Liver (tissue), 3 donors: ENCODE measurements at regions not wholly inside any gene's neighbourhood (a gene's known extent, or its start where the extent isn't known, plus 50 kb on each side); places are given as distances from the start of the nearest gene placed in this dataset.
"Not testable (repeated sequence)": the region's sequence is repeated elsewhere in the genome, so short reads cannot be mapped to it uniquely, and the experiment has no call there.

Experiments used
- ATF3 ChIP-seq: IDR thresholded peaks from 2 replicates; pipeline ENCODE4 v1.6.1; 2016; ENCODE audit warnings: antibody characterized with exemption
- CTCF ChIP-seq: fragments of 150-350 bp; IDR thresholded peaks from 2 replicates; pipeline ENCODE4 v1.5.1; 2017; ENCODE audit warnings: improper control_type of control experiment, low read depth, low read length; ENCODE audit not compliant: missing input control
- EGR1 ChIP-seq, 2 donors: IDR thresholded peaks; 2 replicates each; pipeline ENCODE4 v1.6.1; 2016 to 2018; ENCODE audit warnings: antibody characterized with exemption in 2 of 2, low read depth in 2 of 2
- GABPA ChIP-seq, 2 donors: IDR thresholded peaks in 1 of 2; conservative IDR thresholded peaks in 1 of 2; 2 replicates each; pipeline ENCODE4 v1.6.1; 2016; ENCODE audit warnings: antibody characterized with exemption in 2 of 2, mild to moderate bottlenecking in 1 of 2, moderate library complexity in 1 of 2
- HNF4A ChIP-seq, 2 donors: conservative IDR thresholded peaks; 2 replicates each; pipeline ENCODE4 v1.6.1; 2016; ENCODE audit warnings: antibody characterized with exemption in 2 of 2, mild to moderate bottlenecking in 2 of 2
- JUND ChIP-seq, 2 donors: IDR thresholded peaks; 2 replicates each; pipeline ENCODE4 v1.6.1; 2016; ENCODE audit warnings: antibody characterized with exemption in 2 of 2
- MAX ChIP-seq: IDR thresholded peaks from 2 replicates; pipeline ENCODE4 v1.6.1; 2016; ENCODE audit warnings: antibody characterized with exemption
- RAD21 ChIP-seq, 2 donors: IDR thresholded peaks; 2 replicates each; pipeline ENCODE4 v1.6.1; 2016; ENCODE audit warnings: antibody characterized with exemption in 2 of 2, mild to moderate bottlenecking in 2 of 2
- REST ChIP-seq: IDR thresholded peaks from 2 replicates; pipeline ENCODE4 v1.6.1; 2016; ENCODE audit warnings: antibody characterized with exemption, mild to moderate bottlenecking
- TAF1 ChIP-seq: conservative IDR thresholded peaks from 2 replicates; pipeline ENCODE4 v1.6.1; 2016; ENCODE audit warnings: antibody characterized with exemption, mild to moderate bottlenecking
- YY1 ChIP-seq: IDR thresholded peaks from 2 replicates; pipeline ENCODE4 v1.6.1; 2016; ENCODE audit warnings: antibody characterized with exemption, mild to moderate bottlenecking
- ZBTB33 ChIP-seq: IDR thresholded peaks from 2 replicates; pipeline ENCODE4 v1.6.1; 2016; ENCODE audit warnings: antibody characterized with exemption
- donor health status: healthy.
- donor health status: healthy.

GRCh38 chr5:34179453-34180190 is 136.6 kb upstream of the C1QTNF3 start:
- not testable (repeated sequence) for TF ChIP-seq CTCF; JUND (IDR thresholded peaks at IDR 0.05); MAX; REST; EGR1 (IDR thresholded peaks at IDR 0.05; ENCODE audit: low read depth in 2 of 2); GABPA (IDR thresholded peaks at IDR 0.05 in 1 of 2, conservative IDR thresholded peaks at IDR 0.05 in 1 of 2); TAF1; ZBTB33; RAD21 (IDR thresholded peaks at IDR 0.05); YY1; ATF3; HNF4A (conservative IDR thresholded peaks at IDR 0.05)
